ENCODE measurements at regions not wholly inside any gene's neighbourhood (a gene's known extent, or its start where the extent isn't known, plus 50 kb on each side); places are given as distances from the start of the nearest gene placed in this dataset.

DNA sequence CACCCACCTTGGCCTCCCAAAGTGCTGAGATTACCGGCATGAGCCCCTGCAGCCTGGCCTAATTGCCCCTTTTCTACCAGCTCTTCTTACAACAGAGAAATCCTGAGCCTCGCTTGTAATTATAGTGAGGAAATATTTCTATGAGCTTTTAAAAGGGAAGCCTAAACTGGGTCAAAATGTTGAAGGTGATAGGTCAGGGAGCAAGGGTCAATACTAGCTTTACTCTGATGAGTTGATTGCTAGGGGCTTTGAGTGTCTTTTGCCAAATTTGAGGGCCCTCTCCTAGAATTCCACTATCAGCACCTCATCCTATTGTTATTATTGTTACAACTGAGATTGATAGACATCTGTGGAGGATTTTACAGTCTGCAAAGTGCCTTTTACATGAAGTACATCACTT lies 62.4 kb upstream of the PIAS1 start:
- no peak overlapping the region for H3K27ac ChIP-seq
- 84 to 91% methylated on average over 2 of the region's 2 CpGs for WGBS, 2 donors
- H3K4me1 ChIP-seq, result no peaks in the 10 kb centered on the region
- no peaks in the 10 kb centered on the region for H3K27me3 ChIP-seq
- no peaks in the 10 kb centered on the region for H3K36me3 ChIP-seq
- no peak for DNase-seq (ENCODE audit: low spot score in 2 of 2)
- no peak for TF ChIP-seq EP300 (IDR thresholded peaks at IDR 0.05)
- TF ChIP-seq, protein P1, sequence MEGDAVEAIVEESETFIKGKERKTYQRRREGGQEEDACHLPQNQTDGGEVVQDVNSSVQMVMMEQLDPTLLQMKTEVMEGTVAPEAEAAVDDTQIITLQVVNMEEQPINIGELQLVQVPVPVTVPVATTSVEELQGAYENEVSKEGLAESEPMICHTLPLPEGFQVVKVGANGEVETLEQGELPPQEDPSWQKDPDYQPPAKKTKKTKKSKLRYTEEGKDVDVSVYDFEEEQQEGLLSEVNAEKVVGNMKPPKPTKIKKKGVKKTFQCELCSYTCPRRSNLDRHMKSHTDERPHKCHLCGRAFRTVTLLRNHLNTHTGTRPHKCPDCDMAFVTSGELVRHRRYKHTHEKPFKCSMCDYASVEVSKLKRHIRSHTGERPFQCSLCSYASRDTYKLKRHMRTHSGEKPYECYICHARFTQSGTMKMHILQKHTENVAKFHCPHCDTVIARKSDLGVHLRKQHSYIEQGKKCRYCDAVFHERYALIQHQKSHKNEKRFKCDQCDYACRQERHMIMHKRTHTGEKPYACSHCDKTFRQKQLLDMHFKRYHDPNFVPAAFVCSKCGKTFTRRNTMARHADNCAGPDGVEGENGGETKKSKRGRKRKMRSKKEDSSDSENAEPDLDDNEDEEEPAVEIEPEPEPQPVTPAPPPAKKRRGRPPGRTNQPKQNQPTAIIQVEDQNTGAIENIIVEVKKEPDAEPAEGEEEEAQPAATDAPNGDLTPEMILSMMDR (IDR thresholded peaks at IDR 0.05), result no peak
- no peak for TF ChIP-seq POLR2A (IDR thresholded peaks at IDR 0.05)
- H3K4me3 ChIP-seq, result no peak overlapping the region
- no peaks in the 10 kb centered on the region for H3K9me3 ChIP-seq

DNA sequence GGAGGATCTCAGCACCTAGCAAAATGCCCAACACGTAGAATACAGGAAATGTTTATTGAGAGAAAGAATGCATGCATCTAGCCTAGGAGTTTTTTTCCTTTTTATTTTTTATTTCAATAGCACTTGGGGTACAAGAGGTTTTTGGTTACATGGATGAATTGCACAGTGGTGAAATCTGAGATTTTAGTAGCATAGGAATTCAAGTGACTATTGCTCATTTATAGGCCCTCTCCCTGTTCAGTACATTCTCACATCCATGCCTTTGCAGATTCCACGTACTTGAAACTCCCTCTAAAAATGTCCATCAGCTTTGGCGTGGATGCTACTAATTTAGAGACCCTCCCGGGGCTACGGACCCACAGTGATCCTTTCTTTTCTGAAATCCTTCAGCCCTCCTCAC lies 61.7 kb upstream of the PIAS1 start:
- DNase-seq (ENCODE audit: low spot score in 2 of 2), result no peak
- TF ChIP-seq, protein P1 (IDR thresholded peaks at IDR 0.05), result no peak
- no peak for TF ChIP-seq POLR2A (IDR thresholded peaks at IDR 0.05)
- no peak for TF ChIP-seq EP300 (IDR thresholded peaks at IDR 0.05)
- Histone ChIP-seq H3K9me3 (no peaks in the 10 kb centered on the region), H3K27ac (no peak overlapping the region), H3K27me3 (no peaks in the 10 kb centered on the region), H3K4me1 (no peaks in the 10 kb centered on the region), H3K36me3 (no peaks in the 10 kb centered on the region), H3K4me3 (no peak overlapping the region)
- WGBS, 2 donors, result 86 to 90% methylated on average over 5 of the region's 5 CpGs

- H3K36me3 ChIP-seq, result no peaks in the 10 kb centered on the region
- no peaks in the 10 kb centered on the region for H3K9me3 ChIP-seq
- no peak overlapping the region for H3K27ac ChIP-seq
- WGBS, 2 donors, result 89 to 94% methylated on average over 2 of the region's 2 CpGs
- no peak for DNase-seq (ENCODE audit: low spot score in 2 of 2)
- no peaks in the 10 kb centered on the region for H3K4me1 ChIP-seq
- TF ChIP-seq, protein P1 (IDR thresholded peaks at IDR 0.05), result no peak
- TF ChIP-seq EP300 (IDR thresholded peaks at IDR 0.05), result no peak
- TF ChIP-seq POLR2A (IDR thresholded peaks at IDR 0.05), result no peak
- H3K27me3 ChIP-seq, result no peaks in the 10 kb centered on the region
- no peak overlapping the region for H3K4me3 ChIP-seq
Observed at GRCh38 chr15:67992834-67993233, 61.3 kb upstream of the PIAS1 start.

- H3K36me3 ChIP-seq, result no peaks in the 10 kb centered on the region
- DNase-seq (ENCODE audit: low spot score in 2 of 2), result no peak
- TF ChIP-seq EP300 (IDR thresholded peaks at IDR 0.05) (no peak), POLR2A (IDR thresholded peaks at IDR 0.05) (no peak)
- TF ChIP-seq, protein P1 (IDR thresholded peaks at IDR 0.05), result no peak
- H3K4me1 ChIP-seq, result no peaks in the 10 kb centered on the region
- no peaks in the 10 kb centered on the region for H3K9me3 ChIP-seq
- 94 to 96% methylated on average over 1 of the region's 1 CpG for WGBS, 2 donors
- H3K27ac ChIP-seq, result no peak overlapping the region
- H3K4me3 ChIP-seq, result no peak overlapping the region
- H3K27me3 ChIP-seq, result no peaks in the 10 kb centered on the region
Observed at GRCh38 chr15:67997996-67998395, 56.1 kb upstream of the PIAS1 start.

- no peak for DNase-seq (ENCODE audit: low spot score in 2 of 2)
- Histone ChIP-seq H3K27ac (no peak overlapping the region), H3K9me3 (no peaks in the 10 kb centered on the region), H3K4me3 (no peak overlapping the region), H3K27me3 (no peaks in the 10 kb centered on the region), H3K36me3 (no peaks in the 10 kb centered on the region), H3K4me1 (no peaks in the 10 kb centered on the region)
- 50 to 52% methylated on average over 6 of the region's 6 CpGs for WGBS, 2 donors
- TF ChIP-seq POLR2A (IDR thresholded peaks at IDR 0.05) (no peak), EP300 (IDR thresholded peaks at IDR 0.05) (no peak)
- TF ChIP-seq, protein P1 (IDR thresholded peaks at IDR 0.05), result no peak
Observed at GRCh38 chr15:67998599-67999133, 55.4 kb upstream of the PIAS1 start.
